ENCODE measurements at regions not wholly inside any gene's neighbourhood (a gene's known extent, or its start where the extent isn't known, plus 50 kb on each side); places are given as distances from the start of the nearest gene placed in this dataset.

DNA sequence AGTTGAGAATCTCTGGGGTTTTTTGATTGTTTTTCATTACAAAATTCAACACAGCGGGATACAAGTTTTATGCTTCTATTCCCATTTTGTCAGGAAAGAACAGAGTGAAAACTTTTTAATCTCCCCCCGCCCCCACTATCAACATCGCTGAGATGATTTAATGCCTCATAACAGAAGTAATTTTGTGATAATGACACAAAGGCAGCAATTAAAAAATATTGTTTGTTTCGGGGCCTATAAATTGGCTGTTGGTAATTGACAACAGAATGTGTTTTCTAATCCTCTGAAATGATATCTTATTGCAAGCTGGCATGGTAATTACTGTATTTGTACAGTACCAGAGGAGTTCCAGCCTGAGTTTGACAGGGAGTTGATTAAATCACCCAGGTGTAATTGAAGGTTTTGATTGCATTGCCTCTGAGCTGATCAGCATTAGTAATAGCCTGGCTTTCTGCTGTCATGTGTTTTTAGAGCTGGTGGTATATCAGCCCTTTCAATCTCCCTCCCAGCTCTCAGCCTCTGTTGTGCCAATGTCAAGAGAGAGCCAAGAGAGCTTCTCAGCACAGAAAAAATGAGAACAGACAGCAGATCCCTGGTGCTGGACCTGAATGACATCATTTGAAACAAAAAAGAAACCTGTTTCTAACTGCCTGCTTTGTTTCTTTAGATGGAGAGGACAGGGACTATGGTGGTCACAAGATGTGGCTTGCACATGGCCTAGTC lies 265.1 kb downstream of the FAM76B start:
- no peak overlapping the region for H2BK5ac ChIP-seq (ENCODE audit: insufficient read length, low read length)
- no peaks in the 10 kb centered on the region for H4K20me1 ChIP-seq (ENCODE audit: control insufficient read depth, insufficient read depth, insufficient read length)
- no peak overlapping the region for H3K27ac ChIP-seq (ENCODE audit: insufficient read length, low read depth, low read length)
- H4K91ac ChIP-seq (ENCODE audit: insufficient read length, low read depth, low read length) = no peak overlapping the region
- no peak overlapping the region for H3K23ac ChIP-seq (ENCODE audit: insufficient read length, low read depth, low read length)
- TF ChIP-seq, protein P1, sequence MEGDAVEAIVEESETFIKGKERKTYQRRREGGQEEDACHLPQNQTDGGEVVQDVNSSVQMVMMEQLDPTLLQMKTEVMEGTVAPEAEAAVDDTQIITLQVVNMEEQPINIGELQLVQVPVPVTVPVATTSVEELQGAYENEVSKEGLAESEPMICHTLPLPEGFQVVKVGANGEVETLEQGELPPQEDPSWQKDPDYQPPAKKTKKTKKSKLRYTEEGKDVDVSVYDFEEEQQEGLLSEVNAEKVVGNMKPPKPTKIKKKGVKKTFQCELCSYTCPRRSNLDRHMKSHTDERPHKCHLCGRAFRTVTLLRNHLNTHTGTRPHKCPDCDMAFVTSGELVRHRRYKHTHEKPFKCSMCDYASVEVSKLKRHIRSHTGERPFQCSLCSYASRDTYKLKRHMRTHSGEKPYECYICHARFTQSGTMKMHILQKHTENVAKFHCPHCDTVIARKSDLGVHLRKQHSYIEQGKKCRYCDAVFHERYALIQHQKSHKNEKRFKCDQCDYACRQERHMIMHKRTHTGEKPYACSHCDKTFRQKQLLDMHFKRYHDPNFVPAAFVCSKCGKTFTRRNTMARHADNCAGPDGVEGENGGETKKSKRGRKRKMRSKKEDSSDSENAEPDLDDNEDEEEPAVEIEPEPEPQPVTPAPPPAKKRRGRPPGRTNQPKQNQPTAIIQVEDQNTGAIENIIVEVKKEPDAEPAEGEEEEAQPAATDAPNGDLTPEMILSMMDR (conservative IDR thresholded peaks at IDR 0.05) = no peak
- no peak overlapping the region for H2BK12ac ChIP-seq (ENCODE audit: insufficient read length, low read depth, low read length)
- Mint-ChIP-seq H3K36me3 (ENCODE audit: insufficient read depth in 1 of 3, low read depth in 3 of 3) (no peaks in the 10 kb centered on the region), H3K9me3 (no peaks in the 10 kb centered on the region), H3K4me1 (no peaks in the 10 kb centered on the region), H3K27me3 (ENCODE audit: low read depth) (no peaks in the 10 kb centered on the region), H3K4me3 (no peak overlapping the region), H3K27ac (no peak overlapping the region)
- no peak overlapping the region for H3K4ac ChIP-seq (ENCODE audit: low read depth, low read length)
- H2AFZ ChIP-seq (ENCODE audit: low read length) = no peak overlapping the region
- H2BK120ac ChIP-seq (ENCODE audit: low read depth, low read length, poor library complexity, severe bottlenecking) = no peak overlapping the region
- no peak overlapping the region for H4K5ac ChIP-seq (ENCODE audit: insufficient read length, low read depth, low read length)
- H2AK5ac ChIP-seq (ENCODE audit: insufficient read length, low read length) = no peak overlapping the region
- H3K9ac ChIP-seq (ENCODE audit: extremely low read depth, insufficient read length, low read length) = no peak overlapping the region
- H3K23me2 ChIP-seq (ENCODE audit: insufficient read length, low read depth, low read length, poor library complexity, severe bottlenecking) = no peaks in the 10 kb centered on the region
- H3K27me3 ChIP-seq (ENCODE audit: insufficient read depth, low read length) = no peaks in the 10 kb centered on the region
- no peak overlapping the region for H3K4me2 ChIP-seq (ENCODE audit: insufficient read depth, insufficient read length, low read length)
- H3K56ac ChIP-seq (ENCODE audit: insufficient read length, low read depth, low read length) = no peak overlapping the region
- no peaks in the 10 kb centered on the region for H3K4me1 ChIP-seq (ENCODE audit: insufficient read depth, low read length)
- no peaks in the 10 kb centered on the region for H3K79me1 ChIP-seq (ENCODE audit: insufficient read depth, low read depth, low read length, poor library complexity, severe bottlenecking)
- H2BK20ac ChIP-seq (ENCODE audit: low read depth, low read length, poor library complexity, severe bottlenecking) = no peak overlapping the region
- DNase-seq = no peak
- no peak overlapping the region for H4K8ac ChIP-seq (replicated peaks; ENCODE audit: insufficient read length, low read depth, low read length)
- no peak overlapping the region for H3T11ph ChIP-seq (ENCODE audit: low read length)
- no peak overlapping the region for H2BK15ac ChIP-seq (ENCODE audit: low read depth, low read length)
- no peaks in the 10 kb centered on the region for H3K9me3 ChIP-seq (ENCODE audit: control insufficient read depth, low read depth, low read length)
- WGBS (ENCODE audit: extremely low coverage, insufficient read length, low lambda C conversion rate) = no CpG with 5 or more reads among the region's 4 CpGs
- H3K18ac ChIP-seq (ENCODE audit: insufficient read length, low read depth, low read length) = no peak overlapping the region
- no peak overlapping the region for H3K14ac ChIP-seq (ENCODE audit: insufficient read depth, low read length)
- H3K79me2 ChIP-seq (ENCODE audit: insufficient read depth, low read length) = no peaks in the 10 kb centered on the region
